Lower leg skin (tissue), 3 donors: ENCODE measurements at regions not wholly inside any gene's neighbourhood (a gene's known extent, or its start where the extent isn't known, plus 50 kb on each side); places are given as distances from the start of the nearest gene placed in this dataset.
"Not testable (repeated sequence)": the region's sequence is repeated elsewhere in the genome, so short reads cannot be mapped to it uniquely, and the experiment has no call there.

ENCODE experiments used
- POLR2A ChIP-seq, 2 donors: fragments of 450-650 bp; IDR thresholded peaks; one replicate each; pipeline ENCODE4 v1.6.1; 2016 to 2017; ENCODE audit warnings: antibody characterized with exemption in 2 of 2, mild to moderate bottlenecking in 1 of 2, moderate library complexity in 1 of 2
- TF ChIP-seq, protein P1 (sequence below), 3 donors: fragments of 450-650 bp; IDR thresholded peaks; one replicate each; pipeline ENCODE4 v1.5.1; 2016; ENCODE audit warnings: antibody characterized with exemption in 3 of 3, mild to moderate bottlenecking in 3 of 3, moderate library complexity in 2 of 3

DNA sequence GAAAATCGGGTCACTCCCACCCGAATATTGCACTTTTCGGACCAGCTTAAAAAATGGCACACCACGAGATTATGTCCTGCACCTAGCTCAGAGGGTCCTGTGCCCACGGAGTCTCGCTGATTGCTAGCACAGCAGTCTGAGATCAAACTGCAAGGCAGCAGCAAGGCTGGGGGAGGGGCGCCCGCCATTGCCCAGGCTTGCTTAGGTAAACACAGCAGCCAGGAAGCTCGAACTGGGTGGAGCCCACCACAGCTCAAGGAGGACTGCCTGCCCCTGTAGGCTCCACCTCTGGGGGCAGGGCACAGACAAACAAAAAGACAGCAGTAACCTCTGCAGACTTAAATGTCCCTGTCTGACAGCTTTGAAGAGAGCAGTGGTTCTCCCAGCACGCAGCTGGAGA is 405.3 kb downstream of the PTH2R start:
- TF ChIP-seq, protein P1, sequence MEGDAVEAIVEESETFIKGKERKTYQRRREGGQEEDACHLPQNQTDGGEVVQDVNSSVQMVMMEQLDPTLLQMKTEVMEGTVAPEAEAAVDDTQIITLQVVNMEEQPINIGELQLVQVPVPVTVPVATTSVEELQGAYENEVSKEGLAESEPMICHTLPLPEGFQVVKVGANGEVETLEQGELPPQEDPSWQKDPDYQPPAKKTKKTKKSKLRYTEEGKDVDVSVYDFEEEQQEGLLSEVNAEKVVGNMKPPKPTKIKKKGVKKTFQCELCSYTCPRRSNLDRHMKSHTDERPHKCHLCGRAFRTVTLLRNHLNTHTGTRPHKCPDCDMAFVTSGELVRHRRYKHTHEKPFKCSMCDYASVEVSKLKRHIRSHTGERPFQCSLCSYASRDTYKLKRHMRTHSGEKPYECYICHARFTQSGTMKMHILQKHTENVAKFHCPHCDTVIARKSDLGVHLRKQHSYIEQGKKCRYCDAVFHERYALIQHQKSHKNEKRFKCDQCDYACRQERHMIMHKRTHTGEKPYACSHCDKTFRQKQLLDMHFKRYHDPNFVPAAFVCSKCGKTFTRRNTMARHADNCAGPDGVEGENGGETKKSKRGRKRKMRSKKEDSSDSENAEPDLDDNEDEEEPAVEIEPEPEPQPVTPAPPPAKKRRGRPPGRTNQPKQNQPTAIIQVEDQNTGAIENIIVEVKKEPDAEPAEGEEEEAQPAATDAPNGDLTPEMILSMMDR (IDR thresholded peaks at IDR 0.05), result not testable (repeated sequence)
- TF ChIP-seq POLR2A (IDR thresholded peaks at IDR 0.05), result not testable (repeated sequence)
